ENCODE measurements at regions not wholly inside any gene's neighbourhood (a gene's known extent, or its start where the extent isn't known, plus 50 kb on each side); places are given as distances from the start of the nearest gene placed in this dataset.
"Not testable (repeated sequence)": the region's sequence is repeated elsewhere in the genome, so short reads cannot be mapped to it uniquely, and the experiment has no call there.

GRCh38 chr2:194486326-194486725, 1170.7 kb upstream of the SLC39A10 start:
- no peak for DNase-seq (ENCODE audit: low read depth in 4 of 4, low spot score in 1 of 4)

GRCh38 chr2:194483041-194483440, 1174.0 kb upstream of the SLC39A10 start:
- no peak for DNase-seq (ENCODE audit: low read depth in 4 of 4, low spot score in 1 of 4)

- DNase-seq (ENCODE audit: low read depth in 4 of 4, low spot score in 1 of 4): no peak
Measured at GRCh38 chr2:194465641-194466040, 1191.4 kb upstream of the SLC39A10 start.

- DNase-seq (ENCODE audit: low read depth in 4 of 4, low spot score in 1 of 4): no peak
Measured at GRCh38 chr2:194464964-194465638, 1191.9 kb upstream of the SLC39A10 start.

- not testable (repeated sequence) for DNase-seq (ENCODE audit: low read depth in 4 of 4, low spot score in 1 of 4)
Measured at GRCh38 chr2:194462883-194463282, 1194.1 kb upstream of the SLC39A10 start.

GRCh38 chr2:194455358-194455757, 1201.7 kb upstream of the SLC39A10 start:
- DNase-seq (ENCODE audit: low read depth in 4 of 4, low spot score in 1 of 4): no peak

- no peak for DNase-seq (ENCODE audit: low read depth in 4 of 4, low spot score in 1 of 4)
Measured at GRCh38 chr2:194452504-194452903, 1204.5 kb upstream of the SLC39A10 start.

- no peak for DNase-seq (ENCODE audit: low read depth in 4 of 4, low spot score in 1 of 4)
Measured at GRCh38 chr2:194445226-194445625, 1211.8 kb upstream of the SLC39A10 start.

- DNase-seq (ENCODE audit: low read depth in 4 of 4, low spot score in 1 of 4): no peak
Measured at GRCh38 chr2:194443926-194444325, 1213.1 kb upstream of the SLC39A10 start.

- no peak for DNase-seq (ENCODE audit: low read depth in 4 of 4, low spot score in 1 of 4)
Measured at GRCh38 chr2:194424683-194425209, 1232.3 kb upstream of the SLC39A10 start.

- DNase-seq (ENCODE audit: low read depth in 4 of 4, low spot score in 1 of 4): no peak
Measured at GRCh38 chr2:194411221-194411620, 1245.8 kb upstream of the SLC39A10 start.

- DNase-seq (ENCODE audit: low read depth in 4 of 4, low spot score in 1 of 4): no peak
Measured at GRCh38 chr2:194395818-194396217, 1261.2 kb upstream of the SLC39A10 start.

- no peak for DNase-seq (ENCODE audit: low read depth in 4 of 4, low spot score in 1 of 4)
Measured at GRCh38 chr2:194385376-194385775, 1271.7 kb upstream of the SLC39A10 start.

GRCh38 chr2:194383401-194383800, 1273.6 kb upstream of the SLC39A10 start:
- DNase-seq (ENCODE audit: low read depth in 4 of 4, low spot score in 1 of 4): no peak

GRCh38 chr2:194382221-194382620, 1274.8 kb upstream of the SLC39A10 start:
- no peak for DNase-seq (ENCODE audit: low read depth in 4 of 4, low spot score in 1 of 4)

- no peak for DNase-seq (ENCODE audit: low read depth in 4 of 4, low spot score in 1 of 4)
Measured at GRCh38 chr2:194380011-194380410, 1277.0 kb upstream of the SLC39A10 start.

GRCh38 chr2:194367390-194367789, 1289.6 kb upstream of the SLC39A10 start:
- not testable (repeated sequence) for DNase-seq (ENCODE audit: low read depth in 4 of 4, low spot score in 1 of 4)

GRCh38 chr2:194363878-194364277, 1293.1 kb upstream of the SLC39A10 start:
- no peak for DNase-seq (ENCODE audit: low read depth in 4 of 4, low spot score in 1 of 4)

GRCh38 chr2:194363295-194363694, 1293.7 kb upstream of the SLC39A10 start:
- DNase-seq (ENCODE audit: low read depth in 4 of 4, low spot score in 1 of 4): no peak

GRCh38 chr2:194352505-194352904, 1304.5 kb upstream of the SLC39A10 start:
- DNase-seq (ENCODE audit: low read depth in 4 of 4, low spot score in 1 of 4): no peak

GRCh38 chr2:194346193-194346592, 1310.8 kb upstream of the SLC39A10 start:
- DNase-seq (ENCODE audit: low read depth in 4 of 4, low spot score in 1 of 4): no peak

GRCh38 chr2:194345347-194345746, 1311.7 kb upstream of the SLC39A10 start:
- no peak for DNase-seq (ENCODE audit: low read depth in 4 of 4, low spot score in 1 of 4)

- no peak for DNase-seq (ENCODE audit: low read depth in 4 of 4, low spot score in 1 of 4)
Measured at GRCh38 chr2:194343167-194343566, 1313.9 kb upstream of the SLC39A10 start.
